WTC11 (cell line): ENCODE measurements at regions not wholly inside any gene's neighbourhood (a gene's known extent, or its start where the extent isn't known, plus 50 kb on each side); places are given as distances from the start of the nearest gene placed in this dataset.

Experiments
- ATAC-seq: fragments of 200-7000 bp; cut with Tn5 transposase; 2 replicates; pipeline ENCODE4 v1.10.0; 2021; ENCODE audit warnings: mild to moderate bottlenecking, moderate library complexity
- CTCF ChIA-PET: fragments of 300-600 bp; sonication (Branson Sonifier 250); formaldehyde crosslinking; loops from one replicate; lab custom pipeline; 2021; ENCODE audit warnings: antibody characterized with exemption; lab: Charles Lee
- POLR2A ChIA-PET: fragments of 350-600 bp; sonication (Branson Sonifier 250); formaldehyde crosslinking; loops from one replicate; lab custom pipeline; 2021; ENCODE audit warnings: antibody characterized with exemption; lab: Charles Lee
- DNase-seq: peaks from one replicate; pipeline ENCODE4 v3.0.0; 2021; ENCODE audit warnings: low spot score
- H3K27ac Mint-ChIP-seq: 2 replicates; pipeline ENCODE4 v1.8.0; 2021; ENCODE audit warnings: mixed read lengths
- H3K27me3 Mint-ChIP-seq: 2 replicates; pipeline ENCODE4 v1.8.0; 2021; ENCODE audit warnings: low read depth, mild to moderate bottlenecking, moderate library complexity, mixed read lengths
- H3K36me3 Mint-ChIP-seq: 2 replicates; pipeline ENCODE4 v1.8.0; 2021; ENCODE audit warnings: mixed read lengths
- H3K4me1 Mint-ChIP-seq: 2 replicates; pipeline ENCODE4 v1.8.0; 2022; ENCODE audit warnings: mixed read lengths
- H3K4me3 Mint-ChIP-seq: 2 replicates; pipeline ENCODE4 v1.8.0; 2021; ENCODE audit warnings: mild to moderate bottlenecking, moderate library complexity, mixed read lengths
- H3K9me3 Mint-ChIP-seq: 2 replicates; pipeline ENCODE4 v1.8.0; 2021; ENCODE audit warnings: mixed read lengths
- ATF1 ChIP-seq: sonication (generic); formaldehyde crosslinking; IDR thresholded peaks from 2 replicates; pipeline ENCODE4 v1.8.1; 2023; ENCODE audit warnings: mild to moderate bottlenecking, moderate library complexity, missing genetic modification reagents
- CREM ChIP-seq: sonication (generic); formaldehyde crosslinking; IDR thresholded peaks from 2 replicates; pipeline ENCODE4 v1.8.1; 2022; ENCODE audit warnings: mild to moderate bottlenecking, missing genetic modification reagents, moderate library complexity
- IRF2 ChIP-seq: sonication (generic); formaldehyde crosslinking; IDR thresholded peaks from 2 replicates; pipeline ENCODE4 v1.8.0; 2022; ENCODE audit warnings: low read depth, missing genetic modification reagents, borderline replicate concordance
- JAZF1 ChIP-seq: fragments of 250-450 bp; sonication (Bioruptor Pico); IDR thresholded peaks from 2 replicates; pipeline ENCODE4 v1.9.0; 2021; ENCODE audit warnings: moderate library complexity, mild to moderate bottlenecking, inconsistent platforms
- NR3C1 ChIP-seq: sonication (generic); formaldehyde crosslinking; conservative IDR thresholded peaks from 2 replicates; pipeline ENCODE4 v1.8.1; 2023; ENCODE audit warnings: low read depth, mild to moderate bottlenecking, missing genetic modification reagents
- PRRX2 ChIP-seq: fragments of 250-450 bp; sonication (Bioruptor Pico); IDR thresholded peaks from 2 replicates; pipeline ENCODE4 v1.8.0; 2021; ENCODE audit warnings: mild to moderate bottlenecking
- RELA ChIP-seq: sonication (generic); formaldehyde crosslinking; IDR thresholded peaks from 2 replicates; pipeline ENCODE4 v1.8.1; 2022; ENCODE audit warnings: missing genetic modification reagents, mild to moderate bottlenecking, borderline replicate concordance
- RORB ChIP-seq: fragments of 250-450 bp; sonication (Bioruptor Pico); IDR thresholded peaks from 2 replicates; pipeline ENCODE4 v1.9.0; 2021; ENCODE audit warnings: mild to moderate bottlenecking
- ZBTB21 ChIP-seq: sonication (generic); formaldehyde crosslinking; IDR thresholded peaks from 2 replicates; pipeline ENCODE4 v1.8.1; 2023; ENCODE audit warnings: mild to moderate bottlenecking, missing genetic modification reagents, borderline replicate concordance
- ZNF138 ChIP-seq: sonication (generic); formaldehyde crosslinking; conservative IDR thresholded peaks from 2 replicates; pipeline ENCODE4 v1.8.1; 2022; ENCODE audit warnings: mild to moderate bottlenecking, moderate library complexity, missing genetic modification reagents
- ZNF219 ChIP-seq: sonication (generic); formaldehyde crosslinking; IDR thresholded peaks from 2 replicates; pipeline ENCODE4 v1.8.0; 2023; ENCODE audit warnings: missing genetic modification reagents, mild to moderate bottlenecking, borderline replicate concordance
- ZNF671 ChIP-seq: fragments of 250-450 bp; sonication (Bioruptor Pico); IDR thresholded peaks from 2 replicates; pipeline ENCODE4 v1.8.0; 2021; ENCODE audit warnings: mild to moderate bottlenecking
- TF ChIP-seq, protein P1 (sequence below): fragments of 200-600 bp; IDR thresholded peaks from 2 replicates; pipeline ENCODE4 v1.8.0; 2022; ENCODE audit warnings: antibody characterized with exemption
- TF ChIP-seq, protein P2 (sequence below): fragments of 250-450 bp; sonication (Bioruptor Pico); IDR thresholded peaks from 2 replicates; pipeline ENCODE4 v2.1.2; 2022; ENCODE audit warnings: mild to moderate bottlenecking, moderate library complexity
- TF ChIP-seq, protein P3 (sequence below): sonication (generic); formaldehyde crosslinking; IDR thresholded peaks from 2 replicates; pipeline ENCODE4 v1.8.0; 2022; ENCODE audit warnings: mild to moderate bottlenecking, missing genetic modification reagents
- TF ChIP-seq, protein P4 (sequence below): sonication (generic); formaldehyde crosslinking; IDR thresholded peaks from 2 replicates; pipeline ENCODE4 v1.8.1; 2023; ENCODE audit warnings: mild to moderate bottlenecking, missing genetic modification reagents
- TF ChIP-seq, protein P5 (sequence below): fragments of 250-450 bp; sonication (Bioruptor Pico); IDR thresholded peaks from 2 replicates; pipeline ENCODE4 v1.8.0; 2021; ENCODE audit warnings: mild to moderate bottlenecking
- TF ChIP-seq, protein P6 (sequence below): fragments of 250-450 bp; sonication (Bioruptor Pico); IDR thresholded peaks from 2 replicates; pipeline ENCODE4 v1.9.0; 2021; ENCODE audit warnings: mild to moderate bottlenecking, borderline replicate concordance
- TF ChIP-seq, protein P7 (sequence below): fragments of 250-450 bp; sonication (Bioruptor Pico); conservative IDR thresholded peaks from 2 replicates; pipeline ENCODE4 v1.9.0; 2021; ENCODE audit warnings: mild to moderate bottlenecking
- TF ChIP-seq, protein P8 (sequence below): sonication (generic); formaldehyde crosslinking; IDR thresholded peaks from 2 replicates; pipeline ENCODE4 v1.8.0; 2022; ENCODE audit warnings: mild to moderate bottlenecking, missing genetic modification reagents

DNA sequence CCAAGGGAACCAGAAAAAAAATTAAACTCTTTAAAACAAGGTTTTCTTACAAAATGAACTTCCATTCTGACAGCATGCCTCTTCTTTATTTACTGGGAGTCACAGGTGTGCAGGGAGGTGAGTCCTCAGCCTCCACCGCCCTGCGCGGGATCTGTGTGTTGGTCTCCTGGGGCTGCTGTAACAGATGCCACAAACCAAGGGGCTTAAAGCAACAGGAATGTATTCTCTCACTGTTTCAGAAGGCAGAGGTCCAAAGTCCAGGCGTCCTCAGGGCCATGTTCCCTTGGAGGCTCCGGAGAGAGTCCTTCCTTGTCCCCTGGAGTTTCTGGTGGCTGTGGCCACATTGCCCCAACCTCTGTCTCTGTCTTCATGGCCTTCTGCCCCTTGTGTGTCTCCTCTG is 123.6 kb upstream of the C1orf174 start (continued):
- TF ChIP-seq, protein P1, sequence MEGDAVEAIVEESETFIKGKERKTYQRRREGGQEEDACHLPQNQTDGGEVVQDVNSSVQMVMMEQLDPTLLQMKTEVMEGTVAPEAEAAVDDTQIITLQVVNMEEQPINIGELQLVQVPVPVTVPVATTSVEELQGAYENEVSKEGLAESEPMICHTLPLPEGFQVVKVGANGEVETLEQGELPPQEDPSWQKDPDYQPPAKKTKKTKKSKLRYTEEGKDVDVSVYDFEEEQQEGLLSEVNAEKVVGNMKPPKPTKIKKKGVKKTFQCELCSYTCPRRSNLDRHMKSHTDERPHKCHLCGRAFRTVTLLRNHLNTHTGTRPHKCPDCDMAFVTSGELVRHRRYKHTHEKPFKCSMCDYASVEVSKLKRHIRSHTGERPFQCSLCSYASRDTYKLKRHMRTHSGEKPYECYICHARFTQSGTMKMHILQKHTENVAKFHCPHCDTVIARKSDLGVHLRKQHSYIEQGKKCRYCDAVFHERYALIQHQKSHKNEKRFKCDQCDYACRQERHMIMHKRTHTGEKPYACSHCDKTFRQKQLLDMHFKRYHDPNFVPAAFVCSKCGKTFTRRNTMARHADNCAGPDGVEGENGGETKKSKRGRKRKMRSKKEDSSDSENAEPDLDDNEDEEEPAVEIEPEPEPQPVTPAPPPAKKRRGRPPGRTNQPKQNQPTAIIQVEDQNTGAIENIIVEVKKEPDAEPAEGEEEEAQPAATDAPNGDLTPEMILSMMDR, result no peak
- TF ChIP-seq JAZF1, result no peak
- TF ChIP-seq ZNF671, result no peak
- TF ChIP-seq, all 79 proteins: peak for 0

DNA sequence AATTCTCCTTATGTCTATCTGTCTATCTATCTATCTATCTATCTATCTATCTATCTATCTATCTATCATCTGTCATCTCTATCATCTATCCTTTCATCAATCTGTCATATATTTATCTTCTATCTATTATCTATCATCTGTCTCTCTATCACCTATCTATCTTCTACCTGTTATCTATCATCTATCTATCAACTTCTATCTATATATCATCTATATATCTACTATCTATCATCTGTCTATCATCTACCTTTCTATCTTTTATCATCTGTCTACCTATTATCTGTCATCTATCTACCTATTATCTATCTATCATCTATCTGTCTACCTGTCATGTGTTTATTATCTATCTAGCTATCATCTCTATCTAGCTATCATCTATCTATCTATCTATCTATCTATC is 124.7 kb upstream of the C1orf174 start:
- Mint-ChIP-seq H3K4me1 (no peaks in the 10 kb centered on the region), H3K4me3 (no peak overlapping the region)
- POLR2A ChIA-PET, result no interaction called here
- CTCF ChIA-PET, result no interaction called here
- DNase-seq, result no peak
- TF ChIP-seq IRF2 (CRISPR knock-in tag) (no peak), ATF1 (CRISPR knock-in tag) (no peak), CREM (CRISPR knock-in tag) (no peak), ZNF671 (no peak), JAZF1 (no peak), ZNF219 (CRISPR knock-in tag) (no peak), PRRX2 (CRISPR knock-in tag) (no peak), RORB (CRISPR knock-in tag) (no peak), NR3C1 (CRISPR knock-in tag) (no peak), RELA (CRISPR knock-in tag) (no peak), ZNF138 (CRISPR knock-in tag) (no peak), ZBTB21 (no peak)
- TF ChIP-seq, protein P2, sequence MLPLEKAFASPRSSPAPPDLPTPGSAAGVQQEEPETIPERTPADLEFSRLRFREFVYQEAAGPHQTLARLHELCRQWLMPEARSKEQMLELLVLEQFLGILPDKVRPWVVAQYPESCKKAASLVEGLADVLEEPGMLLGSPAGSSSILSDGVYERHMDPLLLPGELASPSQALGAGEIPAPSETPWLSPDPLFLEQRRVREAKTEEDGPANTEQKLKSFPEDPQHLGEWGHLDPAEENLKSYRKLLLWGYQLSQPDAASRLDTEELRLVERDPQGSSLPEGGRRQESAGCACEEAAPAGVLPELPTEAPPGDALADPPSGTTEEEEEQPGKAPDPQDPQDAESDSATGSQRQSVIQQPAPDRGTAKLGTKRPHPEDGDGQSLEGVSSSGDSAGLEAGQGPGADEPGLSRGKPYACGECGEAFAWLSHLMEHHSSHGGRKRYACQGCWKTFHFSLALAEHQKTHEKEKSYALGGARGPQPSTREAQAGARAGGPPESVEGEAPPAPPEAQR (CRISPR knock-in tag), result no peak
- TF ChIP-seq, protein P3, sequence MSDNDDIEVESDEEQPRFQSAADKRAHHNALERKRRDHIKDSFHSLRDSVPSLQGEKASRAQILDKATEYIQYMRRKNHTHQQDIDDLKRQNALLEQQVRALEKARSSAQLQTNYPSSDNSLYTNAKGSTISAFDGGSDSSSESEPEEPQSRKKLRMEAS, result no peak
- TF ChIP-seq, protein P4, sequence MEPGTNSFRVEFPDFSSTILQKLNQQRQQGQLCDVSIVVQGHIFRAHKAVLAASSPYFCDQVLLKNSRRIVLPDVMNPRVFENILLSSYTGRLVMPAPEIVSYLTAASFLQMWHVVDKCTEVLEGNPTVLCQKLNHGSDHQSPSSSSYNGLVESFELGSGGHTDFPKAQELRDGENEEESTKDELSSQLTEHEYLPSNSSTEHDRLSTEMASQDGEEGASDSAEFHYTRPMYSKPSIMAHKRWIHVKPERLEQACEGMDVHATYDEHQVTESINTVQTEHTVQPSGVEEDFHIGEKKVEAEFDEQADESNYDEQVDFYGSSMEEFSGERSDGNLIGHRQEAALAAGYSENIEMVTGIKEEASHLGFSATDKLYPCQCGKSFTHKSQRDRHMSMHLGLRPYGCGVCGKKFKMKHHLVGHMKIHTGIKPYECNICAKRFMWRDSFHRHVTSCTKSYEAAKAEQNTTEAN (CRISPR knock-in tag), result no peak
- TF ChIP-seq, protein P5, sequence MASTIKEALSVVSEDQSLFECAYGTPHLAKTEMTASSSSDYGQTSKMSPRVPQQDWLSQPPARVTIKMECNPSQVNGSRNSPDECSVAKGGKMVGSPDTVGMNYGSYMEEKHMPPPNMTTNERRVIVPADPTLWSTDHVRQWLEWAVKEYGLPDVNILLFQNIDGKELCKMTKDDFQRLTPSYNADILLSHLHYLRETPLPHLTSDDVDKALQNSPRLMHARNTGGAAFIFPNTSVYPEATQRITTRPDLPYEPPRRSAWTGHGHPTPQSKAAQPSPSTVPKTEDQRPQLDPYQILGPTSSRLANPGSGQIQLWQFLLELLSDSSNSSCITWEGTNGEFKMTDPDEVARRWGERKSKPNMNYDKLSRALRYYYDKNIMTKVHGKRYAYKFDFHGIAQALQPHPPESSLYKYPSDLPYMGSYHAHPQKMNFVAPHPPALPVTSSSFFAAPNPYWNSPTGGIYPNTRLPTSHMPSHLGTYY (CRISPR knock-in tag), result no peak
- TF ChIP-seq, protein P6, sequence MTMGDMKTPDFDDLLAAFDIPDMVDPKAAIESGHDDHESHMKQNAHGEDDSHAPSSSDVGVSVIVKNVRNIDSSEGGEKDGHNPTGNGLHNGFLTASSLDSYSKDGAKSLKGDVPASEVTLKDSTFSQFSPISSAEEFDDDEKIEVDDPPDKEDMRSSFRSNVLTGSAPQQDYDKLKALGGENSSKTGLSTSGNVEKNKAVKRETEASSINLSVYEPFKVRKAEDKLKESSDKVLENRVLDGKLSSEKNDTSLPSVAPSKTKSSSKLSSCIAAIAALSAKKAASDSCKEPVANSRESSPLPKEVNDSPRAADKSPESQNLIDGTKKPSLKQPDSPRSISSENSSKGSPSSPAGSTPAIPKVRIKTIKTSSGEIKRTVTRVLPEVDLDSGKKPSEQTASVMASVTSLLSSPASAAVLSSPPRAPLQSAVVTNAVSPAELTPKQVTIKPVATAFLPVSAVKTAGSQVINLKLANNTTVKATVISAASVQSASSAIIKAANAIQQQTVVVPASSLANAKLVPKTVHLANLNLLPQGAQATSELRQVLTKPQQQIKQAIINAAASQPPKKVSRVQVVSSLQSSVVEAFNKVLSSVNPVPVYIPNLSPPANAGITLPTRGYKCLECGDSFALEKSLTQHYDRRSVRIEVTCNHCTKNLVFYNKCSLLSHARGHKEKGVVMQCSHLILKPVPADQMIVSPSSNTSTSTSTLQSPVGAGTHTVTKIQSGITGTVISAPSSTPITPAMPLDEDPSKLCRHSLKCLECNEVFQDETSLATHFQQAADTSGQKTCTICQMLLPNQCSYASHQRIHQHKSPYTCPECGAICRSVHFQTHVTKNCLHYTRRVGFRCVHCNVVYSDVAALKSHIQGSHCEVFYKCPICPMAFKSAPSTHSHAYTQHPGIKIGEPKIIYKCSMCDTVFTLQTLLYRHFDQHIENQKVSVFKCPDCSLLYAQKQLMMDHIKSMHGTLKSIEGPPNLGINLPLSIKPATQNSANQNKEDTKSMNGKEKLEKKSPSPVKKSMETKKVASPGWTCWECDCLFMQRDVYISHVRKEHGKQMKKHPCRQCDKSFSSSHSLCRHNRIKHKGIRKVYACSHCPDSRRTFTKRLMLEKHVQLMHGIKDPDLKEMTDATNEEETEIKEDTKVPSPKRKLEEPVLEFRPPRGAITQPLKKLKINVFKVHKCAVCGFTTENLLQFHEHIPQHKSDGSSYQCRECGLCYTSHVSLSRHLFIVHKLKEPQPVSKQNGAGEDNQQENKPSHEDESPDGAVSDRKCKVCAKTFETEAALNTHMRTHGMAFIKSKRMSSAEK (CRISPR knock-in tag), result no peak
- TF ChIP-seq, protein P7, sequence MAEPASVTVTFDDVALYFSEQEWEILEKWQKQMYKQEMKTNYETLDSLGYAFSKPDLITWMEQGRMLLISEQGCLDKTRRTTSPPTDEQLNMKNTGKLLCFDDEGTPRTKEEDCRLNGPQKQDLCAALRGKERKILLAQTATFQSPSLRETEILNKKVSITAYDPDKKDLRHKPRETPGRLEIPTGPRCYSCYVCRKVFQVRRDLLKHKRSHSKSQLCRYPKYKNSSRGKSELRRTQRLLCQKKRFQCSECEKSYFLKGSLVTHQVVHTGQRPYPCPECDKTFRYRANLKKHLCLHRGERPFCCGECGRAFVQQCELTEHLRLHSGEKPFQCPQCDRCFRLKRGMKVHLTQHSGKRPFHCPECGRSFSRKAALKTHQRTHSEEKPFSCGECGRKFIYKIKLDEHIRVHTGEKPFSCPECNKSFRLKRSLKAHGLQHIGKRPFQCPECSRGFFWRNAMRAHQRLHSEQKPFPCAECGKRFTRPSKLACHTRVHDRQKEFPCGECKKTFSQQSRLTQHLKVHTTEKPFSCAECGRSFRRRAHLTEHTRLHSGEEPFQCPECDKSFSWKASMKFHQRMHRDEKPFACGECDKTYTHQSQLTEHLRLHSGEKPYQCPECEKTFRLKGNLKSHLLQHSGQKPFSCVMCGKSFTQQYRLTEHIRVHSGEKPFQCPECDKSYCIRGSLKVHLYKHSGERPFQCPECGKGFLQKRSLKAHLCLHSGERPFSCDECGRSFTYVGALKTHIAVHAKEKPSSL (CRISPR knock-in tag), result no peak
- TF ChIP-seq, protein P8, sequence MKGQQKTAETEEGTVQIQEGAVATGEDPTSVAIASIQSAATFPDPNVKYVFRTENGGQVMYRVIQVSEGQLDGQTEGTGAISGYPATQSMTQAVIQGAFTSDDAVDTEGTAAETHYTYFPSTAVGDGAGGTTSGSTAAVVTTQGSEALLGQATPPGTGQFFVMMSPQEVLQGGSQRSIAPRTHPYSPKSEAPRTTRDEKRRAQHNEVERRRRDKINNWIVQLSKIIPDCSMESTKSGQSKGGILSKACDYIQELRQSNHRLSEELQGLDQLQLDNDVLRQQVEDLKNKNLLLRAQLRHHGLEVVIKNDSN (CRISPR knock-in tag), result no peak
- TF ChIP-seq, all 79 proteins: peak for 0
- no peak for ATAC-seq
- H3K9me3 Mint-ChIP-seq, result peaks cover 79% of the 10 kb centered on the region
- H3K27me3 Mint-ChIP-seq, result peaks cover 7% of the 10 kb centered on the region; the same call in 1 of the 2 replicates
- peaks cover 74% of the 10 kb centered on the region for H3K36me3 Mint-ChIP-seq
- no peak overlapping the region for H3K27ac Mint-ChIP-seq
